Panc1 (cell line): ENCODE measurements at regions not wholly inside any gene's neighbourhood (a gene's known extent, or its start where the extent isn't known, plus 50 kb on each side); places are given as distances from the start of the nearest gene placed in this dataset.

Experiments used
- ATAC-seq: fragments of 200-7000 bp; cut with Tn5 transposase; 2 replicates; pipeline ENCODE4 v1.9.1; 2020; ENCODE audit warnings: mild to moderate bottlenecking, moderate library complexity
- BruUV-seq: library from RNA; stranded (reverse); fragments of 400-500 nt; replicated peaks from 2 replicates; lab custom pipeline; 2021; lab: Mats Ljungman, UMichigan
- CTCF ChIA-PET: fragments of 300-600 bp; sonication (Branson Sonifier 250); formaldehyde crosslinking; loops from one replicate; lab custom pipeline; 2022; ENCODE audit warnings: antibody characterized with exemption; lab: Charles Lee
- POLR2A ChIA-PET: fragments of 300-600 bp; sonication (Branson Sonifier 250); formaldehyde crosslinking; loops from one replicate; lab custom pipeline; 2022; ENCODE audit warnings: antibody characterized with exemption; lab: Charles Lee
- DNase-seq: peaks from one replicate; pipeline ENCODE4 v3.0.0-alpha.2; 2010; ENCODE audit warnings: low read depth, low spot score
- H3K27ac ChIP-seq: 2 replicates; pipeline ENCODE4 v1.5.1; 2011; ENCODE audit warnings: mild to moderate bottlenecking, low read length, inconsistent platforms
- H3K27me3 ChIP-seq: fragments of 200-500 bp; sonication (Bioruptor generic); 2 replicates; pipeline ENCODE4 v1.6.0; 2014; ENCODE audit warnings: low read length, inconsistent platforms; ENCODE audit not compliant: control insufficient read depth, insufficient read depth
- H3K36me3 ChIP-seq: fragments of 200-500 bp; sonication (Bioruptor generic); 2 replicates; pipeline ENCODE4 v1.5.1; 2014; ENCODE audit warnings: inconsistent platforms, mild to moderate bottlenecking, low read length, moderate library complexity; ENCODE audit not compliant: control insufficient read depth, insufficient read depth
- H3K4me1 ChIP-seq: 2 replicates; pipeline ENCODE4 v1.5.1; 2011; ENCODE audit warnings: inconsistent platforms, mild to moderate bottlenecking, low read length, moderate library complexity; ENCODE audit not compliant: control insufficient read depth, insufficient read depth
- H3K4me3 ChIP-seq, 2 experiments: 2 replicates each; pipeline ENCODE4 v1.5.1; 2011 to 2012; ENCODE audit warnings: low read depth in 2 of 2, low read length in 2 of 2, mild to moderate bottlenecking in 2 of 2, inconsistent platforms in 1 of 2, moderate library complexity in 1 of 2
- H3K9me3 ChIP-seq: fragments of 200-500 bp; sonication (Bioruptor generic); 2 replicates; pipeline ENCODE4 v1.5.1; 2014; ENCODE audit warnings: low read depth, mild to moderate bottlenecking, inconsistent platforms, low read length, moderate library complexity; ENCODE audit not compliant: control insufficient read depth, insufficient read depth
- POLR2AphosphoS5 ChIP-seq: IDR thresholded peaks from 2 replicates; pipeline ENCODE4 v1.6.1; 2012; ENCODE audit warnings: mild to moderate bottlenecking, low read depth, low read length, moderate library complexity
- SIN3A ChIP-seq: IDR thresholded peaks from 2 replicates; pipeline ENCODE4 v1.6.1; 2012; ENCODE audit warnings: low read depth, mild to moderate bottlenecking, low read length, moderate library complexity, borderline replicate concordance; ENCODE audit not compliant: insufficient read depth
- TCF7L2 ChIP-seq: IDR thresholded peaks from 2 replicates; pipeline ENCODE4 v1.6.1; 2011; ENCODE audit warnings: mild to moderate bottlenecking, low read depth, low read length, inconsistent platforms
- in situ Hi-C: cut with HindIII; loops from 2 replicates; pipeline ENCODE4 v1.10.0; 2016; ENCODE audit warnings: low sequenced_read_pairs, low pct_unique_long_range_greater_than_20kb
- intact Hi-C: fragments of 100-400 bp; cut with micrococcal nuclease; formaldehyde crosslinking; loops from one replicate; pipeline ENCODE4 v1.10.0; 2022; ENCODE audit not compliant: unreplicated experiment
- TF ChIP-seq, protein P1 (sequence below): fragments of 450-650 bp; IDR thresholded peaks from 2 replicates; pipeline ENCODE4 v1.5.1; 2017; ENCODE audit warnings: mild to moderate bottlenecking
- TF ChIP-seq, protein P2 (sequence below), 2 experiments: IDR thresholded peaks; 2 replicates each; pipeline ENCODE4 v1.6.1; 2011 to 2012; ENCODE audit warnings: low read depth in 2 of 2, control low read depth in 1 of 2, low read length in 1 of 2, mild to moderate bottlenecking in 1 of 2, moderate library complexity in 1 of 2; ENCODE audit not compliant: insufficient read depth in 1 of 2

DNA sequence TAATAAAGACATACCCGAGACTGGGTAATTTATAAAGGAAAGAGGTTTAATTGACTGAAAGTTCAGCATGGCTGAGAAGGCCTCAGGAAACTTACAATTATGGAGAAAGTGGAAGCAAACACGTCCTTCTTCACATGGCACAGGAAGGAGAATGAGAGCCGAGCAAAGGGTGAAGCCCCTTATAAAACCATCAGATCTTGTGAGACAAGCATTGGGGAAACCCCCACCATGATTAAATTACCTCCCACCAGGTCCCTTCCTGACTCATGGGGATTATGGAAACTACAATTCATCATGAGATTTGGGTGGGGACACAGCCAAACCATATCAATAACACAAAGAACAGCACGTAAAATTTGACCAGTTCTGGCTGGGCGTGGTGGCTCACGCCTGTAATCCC is 85.6 kb upstream of the ATF7IP start:
- intact Hi-C loops (no loop called here), in situ Hi-C loops (no loop called here)
- Histone ChIP-seq H3K27ac (no peak overlapping the region), H3K4me1 (no peaks in the 10 kb centered on the region), H3K27me3 (no peaks in the 10 kb centered on the region), H3K36me3 (no peaks in the 10 kb centered on the region), H3K4me3 (no peak overlapping the region), H3K9me3 (no peaks in the 10 kb centered on the region)
- ChIA-PET POLR2A (no interaction called here), CTCF (no interaction called here)
- ATAC-seq (no peak), DNase-seq (no peak)
- BruUV-seq: no TSS peak
- TF ChIP-seq POLR2AphosphoS5 (no peak), TCF7L2 (no peak), SIN3A (no peak)
- TF ChIP-seq, protein P1, sequence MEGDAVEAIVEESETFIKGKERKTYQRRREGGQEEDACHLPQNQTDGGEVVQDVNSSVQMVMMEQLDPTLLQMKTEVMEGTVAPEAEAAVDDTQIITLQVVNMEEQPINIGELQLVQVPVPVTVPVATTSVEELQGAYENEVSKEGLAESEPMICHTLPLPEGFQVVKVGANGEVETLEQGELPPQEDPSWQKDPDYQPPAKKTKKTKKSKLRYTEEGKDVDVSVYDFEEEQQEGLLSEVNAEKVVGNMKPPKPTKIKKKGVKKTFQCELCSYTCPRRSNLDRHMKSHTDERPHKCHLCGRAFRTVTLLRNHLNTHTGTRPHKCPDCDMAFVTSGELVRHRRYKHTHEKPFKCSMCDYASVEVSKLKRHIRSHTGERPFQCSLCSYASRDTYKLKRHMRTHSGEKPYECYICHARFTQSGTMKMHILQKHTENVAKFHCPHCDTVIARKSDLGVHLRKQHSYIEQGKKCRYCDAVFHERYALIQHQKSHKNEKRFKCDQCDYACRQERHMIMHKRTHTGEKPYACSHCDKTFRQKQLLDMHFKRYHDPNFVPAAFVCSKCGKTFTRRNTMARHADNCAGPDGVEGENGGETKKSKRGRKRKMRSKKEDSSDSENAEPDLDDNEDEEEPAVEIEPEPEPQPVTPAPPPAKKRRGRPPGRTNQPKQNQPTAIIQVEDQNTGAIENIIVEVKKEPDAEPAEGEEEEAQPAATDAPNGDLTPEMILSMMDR: no peak
- TF ChIP-seq, protein P2, sequence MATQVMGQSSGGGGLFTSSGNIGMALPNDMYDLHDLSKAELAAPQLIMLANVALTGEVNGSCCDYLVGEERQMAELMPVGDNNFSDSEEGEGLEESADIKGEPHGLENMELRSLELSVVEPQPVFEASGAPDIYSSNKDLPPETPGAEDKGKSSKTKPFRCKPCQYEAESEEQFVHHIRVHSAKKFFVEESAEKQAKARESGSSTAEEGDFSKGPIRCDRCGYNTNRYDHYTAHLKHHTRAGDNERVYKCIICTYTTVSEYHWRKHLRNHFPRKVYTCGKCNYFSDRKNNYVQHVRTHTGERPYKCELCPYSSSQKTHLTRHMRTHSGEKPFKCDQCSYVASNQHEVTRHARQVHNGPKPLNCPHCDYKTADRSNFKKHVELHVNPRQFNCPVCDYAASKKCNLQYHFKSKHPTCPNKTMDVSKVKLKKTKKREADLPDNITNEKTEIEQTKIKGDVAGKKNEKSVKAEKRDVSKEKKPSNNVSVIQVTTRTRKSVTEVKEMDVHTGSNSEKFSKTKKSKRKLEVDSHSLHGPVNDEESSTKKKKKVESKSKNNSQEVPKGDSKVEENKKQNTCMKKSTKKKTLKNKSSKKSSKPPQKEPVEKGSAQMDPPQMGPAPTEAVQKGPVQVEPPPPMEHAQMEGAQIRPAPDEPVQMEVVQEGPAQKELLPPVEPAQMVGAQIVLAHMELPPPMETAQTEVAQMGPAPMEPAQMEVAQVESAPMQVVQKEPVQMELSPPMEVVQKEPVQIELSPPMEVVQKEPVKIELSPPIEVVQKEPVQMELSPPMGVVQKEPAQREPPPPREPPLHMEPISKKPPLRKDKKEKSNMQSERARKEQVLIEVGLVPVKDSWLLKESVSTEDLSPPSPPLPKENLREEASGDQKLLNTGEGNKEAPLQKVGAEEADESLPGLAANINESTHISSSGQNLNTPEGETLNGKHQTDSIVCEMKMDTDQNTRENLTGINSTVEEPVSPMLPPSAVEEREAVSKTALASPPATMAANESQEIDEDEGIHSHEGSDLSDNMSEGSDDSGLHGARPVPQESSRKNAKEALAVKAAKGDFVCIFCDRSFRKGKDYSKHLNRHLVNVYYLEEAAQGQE (IDR thresholded peaks at IDR 0.05; ENCODE audit: insufficient read depth in 1 of 2, low read depth in 2 of 2, low read length in 1 of 2): no peak

DNA sequence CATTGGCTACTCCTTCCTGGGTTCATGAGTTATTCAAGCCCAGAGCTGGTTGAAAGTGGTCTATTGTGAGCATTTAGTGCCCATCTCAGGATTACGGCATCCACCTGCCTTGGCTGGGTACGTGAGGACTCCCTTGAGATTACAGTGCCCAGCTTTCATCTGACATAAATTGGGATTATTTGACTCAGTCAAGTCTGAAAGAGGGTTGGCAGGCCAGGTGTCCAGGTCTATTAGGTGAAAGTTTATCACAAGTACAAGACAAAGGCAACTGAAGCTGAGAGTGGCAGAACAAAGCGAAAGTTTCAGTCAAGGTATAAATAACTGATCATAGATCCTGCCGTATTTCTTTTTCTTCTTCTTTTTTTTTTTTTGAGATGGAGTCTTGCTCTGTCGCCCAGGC is 84.6 kb upstream of the ATF7IP start:
- POLR2A ChIA-PET: no interaction called here
- CTCF ChIA-PET: no interaction called here
- Histone ChIP-seq H3K27me3 (no peaks in the 10 kb centered on the region), H3K36me3 (no peaks in the 10 kb centered on the region), H3K9me3 (no peaks in the 10 kb centered on the region), H3K27ac (no peak overlapping the region), H3K4me3 (no peak overlapping the region), H3K4me1 (no peaks in the 10 kb centered on the region)
- DNase-seq: no peak
- BruUV-seq: no TSS peak
- in situ Hi-C loops (no loop called here), intact Hi-C loops (no loop called here)
- ATAC-seq: no peak
- no peak for TF ChIP-seq TCF7L2
- TF ChIP-seq SIN3A: no peak
- TF ChIP-seq, protein P2 (IDR thresholded peaks at IDR 0.05; ENCODE audit: insufficient read depth in 1 of 2, low read depth in 2 of 2, low read length in 1 of 2): no peak
- TF ChIP-seq POLR2AphosphoS5: no peak
- TF ChIP-seq, protein P1: no peak
